ENCODE measurements at regions not wholly inside any gene's neighbourhood (a gene's known extent, or its start where the extent isn't known, plus 50 kb on each side); places are given as distances from the start of the nearest gene placed in this dataset.
"Not testable (repeated sequence)": the region's sequence is repeated elsewhere in the genome, so short reads cannot be mapped to it uniquely, and the experiment has no call there.

GRCh38 chr9:102434545-102434944, 560.6 kb upstream of the CYLC2 start:
- Histone ChIP-seq H3K27ac (no peak overlapping the region), H3K4me3 (no peak overlapping the region)

GRCh38 chr9:102428305-102428704, 566.8 kb upstream of the CYLC2 start:
- H3K27ac ChIP-seq = no peak overlapping the region
- no peak overlapping the region for H3K4me3 ChIP-seq

GRCh38 chr9:102416251-102416650, 578.9 kb upstream of the CYLC2 start:
- H3K27ac ChIP-seq, H3K4me3 ChIP-seq: not testable (repeated sequence)

GRCh38 chr9:102405218-102405867, 589.8 kb upstream of the CYLC2 start:
- Histone ChIP-seq H3K27ac (no peak overlapping the region), H3K4me3 (no peak overlapping the region)

- H3K4me3 ChIP-seq = no peak overlapping the region
- H3K27ac ChIP-seq = no peak overlapping the region
These were observed 591.6 kb upstream of the CYLC2 start for GRCh38 chr9:102403514-102403913.

- Histone ChIP-seq H3K27ac (no peak overlapping the region), H3K4me3 (no peak overlapping the region)
These were observed 596.9 kb upstream of the CYLC2 start for GRCh38 chr9:102398205-102398604.

GRCh38 chr9:102385620-102386019, 609.5 kb upstream of the CYLC2 start:
- not testable (repeated sequence) for H3K27ac ChIP-seq, H3K4me3 ChIP-seq

- Histone ChIP-seq H3K4me3 (no peak overlapping the region), H3K27ac (no peak overlapping the region)
These were observed 624.2 kb upstream of the GRIN3A start for GRCh38 chr9:102362470-102363132.

GRCh38 chr9:102360846-102361245, 622.4 kb upstream of the GRIN3A start:
- Histone ChIP-seq H3K4me3 (no peak overlapping the region), H3K27ac (no peak overlapping the region)

- Histone ChIP-seq H3K4me3 (no peak overlapping the region), H3K27ac (no peak overlapping the region)
These were observed 617.5 kb upstream of the GRIN3A start for GRCh38 chr9:102355982-102356381.

- Histone ChIP-seq H3K4me3 (no peak overlapping the region), H3K27ac (no peak overlapping the region)
These were observed 615.6 kb upstream of the GRIN3A start for GRCh38 chr9:102354041-102354440.

GRCh38 chr9:102337471-102337870, 599.0 kb upstream of the GRIN3A start:
- H3K4me3 ChIP-seq, H3K27ac ChIP-seq: not testable (repeated sequence)

GRCh38 chr9:102309379-102309778, 570.9 kb upstream of the GRIN3A start:
- Histone ChIP-seq H3K27ac (no peak overlapping the region), H3K4me3 (no peak overlapping the region)

GRCh38 chr9:102295188-102295587, 556.7 kb upstream of the GRIN3A start:
- no peak overlapping the region for H3K4me3 ChIP-seq
- H3K27ac ChIP-seq = no peak overlapping the region

GRCh38 chr9:102273952-102274351, 535.5 kb upstream of the GRIN3A start:
- H3K27ac ChIP-seq = no peak overlapping the region

GRCh38 chr9:102253099-102253498, 514.7 kb upstream of the GRIN3A start:
- no peak overlapping the region for H3K27ac ChIP-seq
- H3K4me3 ChIP-seq = no peak overlapping the region

More at GRCh38 chr9:102273952-102274351, 535.5 kb upstream of the GRIN3A start:
- no peak overlapping the region for H3K4me3 ChIP-seq

- Histone ChIP-seq H3K27ac (no peak overlapping the region), H3K4me3 (no peak overlapping the region)
These were observed 506.5 kb upstream of the GRIN3A start for GRCh38 chr9:102244916-102245315.

- Histone ChIP-seq H3K27ac (no peak overlapping the region), H3K4me3 (no peak overlapping the region)
These were observed 499.1 kb upstream of the GRIN3A start for GRCh38 chr9:102237520-102237919.

GRCh38 chr9:102237094-102237493, 498.6 kb upstream of the GRIN3A start:
- Histone ChIP-seq H3K4me3 (no peak overlapping the region), H3K27ac (no peak overlapping the region)

GRCh38 chr9:102227416-102227815, 489.0 kb upstream of the GRIN3A start:
- not testable (repeated sequence) for H3K4me3 ChIP-seq, H3K27ac ChIP-seq

GRCh38 chr9:102225841-102226441, 487.5 kb upstream of the GRIN3A start:
- Histone ChIP-seq H3K27ac (no peak overlapping the region), H3K4me3 (no peak overlapping the region)
